ENCODE measurements at regions not wholly inside any gene's neighbourhood (a gene's known extent, or its start where the extent isn't known, plus 50 kb on each side); places are given as distances from the start of the nearest gene placed in this dataset.

DNA sequence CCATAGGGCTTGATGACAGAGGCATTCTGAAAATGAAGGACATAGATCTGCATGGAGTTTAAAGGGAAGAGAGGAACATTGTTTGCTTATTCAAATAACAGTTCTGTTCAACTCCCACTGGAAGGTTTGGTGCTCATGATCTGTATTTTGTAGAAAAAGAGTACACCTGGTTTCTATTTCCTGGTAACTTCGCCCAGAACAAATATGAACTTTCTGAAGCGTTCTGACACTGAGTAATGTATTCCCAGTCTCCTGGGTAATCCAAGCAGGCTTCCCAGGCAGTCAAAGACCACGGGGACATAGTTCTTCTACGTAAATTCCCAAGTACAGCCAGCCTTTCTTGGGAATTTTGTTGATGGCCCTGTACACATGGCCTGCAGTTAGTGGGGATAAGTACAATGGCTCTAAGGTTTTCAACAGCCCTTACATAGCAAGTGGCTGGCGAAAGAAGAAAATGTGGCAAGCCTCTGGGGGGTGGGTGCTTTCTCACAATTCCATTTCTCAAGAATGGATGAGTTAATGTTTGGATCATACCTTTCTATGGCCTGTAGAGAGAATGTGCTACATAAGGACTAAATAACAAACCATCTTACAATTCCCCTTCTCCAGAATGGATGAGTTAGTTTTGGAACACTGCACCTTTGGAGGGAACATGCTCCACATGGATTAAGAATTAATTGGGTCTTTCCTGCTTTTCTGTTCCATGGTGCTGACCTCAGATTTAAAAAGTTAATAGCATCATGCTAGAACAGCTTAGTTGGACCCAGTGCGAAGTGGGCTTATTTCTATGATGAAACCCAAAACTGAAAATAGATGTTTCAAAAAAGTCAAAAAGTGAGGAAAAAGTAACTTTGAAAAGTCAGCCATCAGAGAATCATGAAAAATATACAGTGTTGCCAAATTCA is 52.7 kb downstream of the COL6A6 start:
- no peaks in the 10 kb centered on the region for H3K79me2 ChIP-seq (ENCODE audit: insufficient read depth, low read length)
- H3K4me1 ChIP-seq (ENCODE audit: insufficient read depth, low read length, poor library complexity, severe bottlenecking), result peaks cover 13% of the 10 kb centered on the region
- no peaks in the 10 kb centered on the region for H3K27me3 ChIP-seq (ENCODE audit: insufficient read depth, low read length, poor library complexity, severe bottlenecking)
- no peaks in the 10 kb centered on the region for H3F3A ChIP-seq (ENCODE audit: low read depth)
- H3K9me2 ChIP-seq (replicated peaks; ENCODE audit: low read depth, low read length), result no peaks in the 10 kb centered on the region
- no peaks in the 10 kb centered on the region for H3K36me3 ChIP-seq (ENCODE audit: insufficient read depth, low read length)
- no peaks in the 10 kb centered on the region for H4K20me1 ChIP-seq (ENCODE audit: insufficient read depth, low read length, poor library complexity, severe bottlenecking)
- H3K4me2 ChIP-seq (ENCODE audit: low read depth, low read length, poor library complexity, severe bottlenecking), result no peak overlapping the region
- H3K9ac ChIP-seq (ENCODE audit: low read depth, low read length, poor library complexity, severe bottlenecking), result no peak overlapping the region
- TF ChIP-seq, protein P1, sequence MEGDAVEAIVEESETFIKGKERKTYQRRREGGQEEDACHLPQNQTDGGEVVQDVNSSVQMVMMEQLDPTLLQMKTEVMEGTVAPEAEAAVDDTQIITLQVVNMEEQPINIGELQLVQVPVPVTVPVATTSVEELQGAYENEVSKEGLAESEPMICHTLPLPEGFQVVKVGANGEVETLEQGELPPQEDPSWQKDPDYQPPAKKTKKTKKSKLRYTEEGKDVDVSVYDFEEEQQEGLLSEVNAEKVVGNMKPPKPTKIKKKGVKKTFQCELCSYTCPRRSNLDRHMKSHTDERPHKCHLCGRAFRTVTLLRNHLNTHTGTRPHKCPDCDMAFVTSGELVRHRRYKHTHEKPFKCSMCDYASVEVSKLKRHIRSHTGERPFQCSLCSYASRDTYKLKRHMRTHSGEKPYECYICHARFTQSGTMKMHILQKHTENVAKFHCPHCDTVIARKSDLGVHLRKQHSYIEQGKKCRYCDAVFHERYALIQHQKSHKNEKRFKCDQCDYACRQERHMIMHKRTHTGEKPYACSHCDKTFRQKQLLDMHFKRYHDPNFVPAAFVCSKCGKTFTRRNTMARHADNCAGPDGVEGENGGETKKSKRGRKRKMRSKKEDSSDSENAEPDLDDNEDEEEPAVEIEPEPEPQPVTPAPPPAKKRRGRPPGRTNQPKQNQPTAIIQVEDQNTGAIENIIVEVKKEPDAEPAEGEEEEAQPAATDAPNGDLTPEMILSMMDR (conservative IDR thresholded peaks at IDR 0.05; ENCODE audit: low read length), result no peak
- no peak overlapping the region for H2AFZ ChIP-seq (ENCODE audit: low read length)
- H3K9me3 ChIP-seq (ENCODE audit: insufficient read depth, low read depth, low read length), result no peaks in the 10 kb centered on the region
- no peak overlapping the region for H3K4me3 ChIP-seq (ENCODE audit: low read length, poor library complexity, severe bottlenecking)

DNA sequence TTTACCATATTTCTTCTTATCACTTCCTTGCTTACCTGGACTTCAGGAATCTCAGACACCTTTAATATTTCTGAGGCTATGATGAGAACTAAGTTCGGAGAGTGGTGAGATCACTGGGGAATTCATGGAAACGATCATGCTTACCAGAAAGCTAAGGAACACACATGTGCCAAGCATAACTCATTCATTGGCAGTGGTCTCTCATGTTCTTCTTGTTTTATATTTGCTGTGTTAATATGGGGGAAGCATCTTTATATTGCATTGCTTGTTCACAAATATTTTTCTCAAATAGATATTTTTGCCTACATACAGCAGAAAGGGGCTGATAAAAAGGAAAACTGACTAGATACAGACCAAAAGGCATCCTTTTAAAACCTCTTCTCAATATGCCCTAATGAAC is 55.8 kb downstream of the COL6A6 start:
- Histone ChIP-seq H3K4me1 (ENCODE audit: insufficient read depth, low read length, poor library complexity, severe bottlenecking) (peaks cover 13% of the 10 kb centered on the region), H3F3A (ENCODE audit: low read depth) (no peaks in the 10 kb centered on the region), H3K27me3 (ENCODE audit: insufficient read depth, low read length, poor library complexity, severe bottlenecking) (no peaks in the 10 kb centered on the region), H3K36me3 (ENCODE audit: insufficient read depth, low read length) (no peaks in the 10 kb centered on the region), H3K9me2 (replicated peaks; ENCODE audit: low read depth, low read length) (no peaks in the 10 kb centered on the region), H2AFZ (ENCODE audit: low read length) (no peak overlapping the region), H3K9ac (ENCODE audit: low read depth, low read length, poor library complexity, severe bottlenecking) (no peak overlapping the region), H3K79me2 (ENCODE audit: insufficient read depth, low read length) (no peaks in the 10 kb centered on the region), H3K4me2 (ENCODE audit: low read depth, low read length, poor library complexity, severe bottlenecking) (no peak overlapping the region), H3K9me3 (ENCODE audit: insufficient read depth, low read depth, low read length) (no peaks in the 10 kb centered on the region), H4K20me1 (ENCODE audit: insufficient read depth, low read length, poor library complexity, severe bottlenecking) (no peaks in the 10 kb centered on the region), H3K4me3 (ENCODE audit: low read length, poor library complexity, severe bottlenecking) (no peak overlapping the region)
- no peak for TF ChIP-seq EZH2phosphoT487 (IDR thresholded peaks at IDR 0.05; ENCODE audit: borderline replicate concordance)

DNA sequence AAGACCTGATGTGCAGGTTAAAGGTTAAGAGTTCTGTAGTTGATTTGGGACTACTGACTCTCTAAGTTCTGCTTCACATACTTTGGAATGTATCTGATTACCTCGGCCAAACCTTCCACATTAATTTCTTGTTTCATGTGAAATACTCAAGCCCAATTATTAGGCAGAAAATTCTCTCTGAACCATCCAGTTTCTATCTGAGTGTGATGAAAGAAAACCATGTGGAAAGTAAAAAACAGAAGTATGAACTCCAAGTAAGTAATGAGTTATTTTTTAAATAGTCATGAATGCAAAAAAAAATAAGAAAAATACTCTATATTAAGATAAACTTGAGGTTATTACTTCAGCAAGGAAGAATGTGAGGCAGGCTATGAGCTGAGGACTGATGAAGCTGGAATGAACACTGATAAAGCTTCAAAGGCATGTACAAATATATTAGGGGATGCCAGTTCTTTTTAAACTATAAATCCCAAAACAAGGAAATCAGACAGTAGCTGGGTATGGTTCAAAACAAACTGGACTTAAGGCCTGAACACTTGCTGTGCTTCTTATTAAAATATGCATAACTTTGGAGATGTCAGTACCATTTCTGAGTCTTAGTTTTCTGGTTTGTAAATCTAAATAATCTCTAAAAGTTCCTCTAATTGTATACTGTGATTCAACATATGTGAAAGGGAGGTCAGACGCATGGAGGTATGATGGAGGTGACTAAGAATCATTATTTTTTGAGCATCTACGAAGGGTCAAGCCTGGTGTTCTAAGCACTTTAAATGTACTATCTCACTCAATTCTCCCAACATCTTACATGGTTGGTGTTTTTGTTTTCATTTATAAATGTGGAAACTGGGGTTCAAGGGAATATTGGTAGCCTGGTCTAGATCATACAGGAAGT is 59.6 kb downstream of the COL6A6 start:
- Histone ChIP-seq H3K9ac (ENCODE audit: low read depth, low read length, poor library complexity, severe bottlenecking) (no peak overlapping the region), H3K79me2 (ENCODE audit: insufficient read depth, low read length) (no peaks in the 10 kb centered on the region), H4K20me1 (ENCODE audit: insufficient read depth, low read length, poor library complexity, severe bottlenecking) (no peaks in the 10 kb centered on the region), H3K9me2 (replicated peaks; ENCODE audit: low read depth, low read length) (no peaks in the 10 kb centered on the region), H3F3A (ENCODE audit: low read depth) (no peaks in the 10 kb centered on the region), H2AFZ (ENCODE audit: low read length) (no peak overlapping the region), H3K4me1 (ENCODE audit: insufficient read depth, low read length, poor library complexity, severe bottlenecking) (peaks cover 13% of the 10 kb centered on the region), H3K27me3 (ENCODE audit: insufficient read depth, low read length, poor library complexity, severe bottlenecking) (no peaks in the 10 kb centered on the region), H3K9me3 (ENCODE audit: insufficient read depth, low read depth, low read length) (no peaks in the 10 kb centered on the region), H3K4me2 (ENCODE audit: low read depth, low read length, poor library complexity, severe bottlenecking) (no peak overlapping the region), H3K4me3 (ENCODE audit: low read length, poor library complexity, severe bottlenecking) (no peak overlapping the region), H3K36me3 (ENCODE audit: insufficient read depth, low read length) (no peaks in the 10 kb centered on the region)
- TF ChIP-seq, protein P1 (conservative IDR thresholded peaks at IDR 0.05; ENCODE audit: low read length), result no peak
- no peak for TF ChIP-seq EZH2phosphoT487 (IDR thresholded peaks at IDR 0.05; ENCODE audit: borderline replicate concordance)
